ENCODE measurements at regions not wholly inside any gene's neighbourhood (a gene's known extent, or its start where the extent isn't known, plus 50 kb on each side); places are given as distances from the start of the nearest gene placed in this dataset.
"Not testable (repeated sequence)": the region's sequence is repeated elsewhere in the genome, so short reads cannot be mapped to it uniquely, and the experiment has no call there.

DNA sequence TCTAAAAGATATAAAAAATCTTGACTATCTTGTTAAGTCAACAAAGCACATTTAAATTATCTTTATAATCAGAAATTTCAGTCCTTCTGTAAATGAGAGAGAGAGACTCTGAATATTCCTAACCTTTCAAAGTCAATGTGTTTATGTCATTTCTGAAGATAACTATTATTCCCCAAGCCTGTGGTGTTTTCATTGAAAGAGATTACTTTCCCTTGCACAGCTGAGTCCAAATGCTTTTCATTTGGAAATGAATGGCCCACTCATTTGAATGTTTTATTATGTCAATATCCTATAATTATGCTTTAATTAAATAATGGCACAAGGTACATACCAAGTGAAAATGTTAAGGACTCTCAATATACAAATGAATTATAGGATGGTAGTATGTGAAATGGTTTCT, 680.0 kb upstream of the DPPA4 start:
- no peaks in the 10 kb centered on the region for H3K27me3 ChIP-seq
- TF ChIP-seq CTCF (IDR thresholded peaks at IDR 0.05), result no peak
- H3K4me3 ChIP-seq, result no peak overlapping the region
- H3K27ac ChIP-seq, result no peak overlapping the region
- no peak for FAIRE-seq
- intact Hi-C loops (cut with DNase I), result no loop called here
- H3K9me3 ChIP-seq, result no peaks in the 10 kb centered on the region
- no peaks in the 10 kb centered on the region for H3K36me3 ChIP-seq
- ATAC-seq, result no peak
- no peak for DNase-seq
- no peaks in the 10 kb centered on the region for H3K4me1 ChIP-seq

- DNase-seq, result no peak
- intact Hi-C loops (cut with DNase I), result no loop called here
- Histone ChIP-seq H3K27ac (no peak overlapping the region), H3K27me3 (no peaks in the 10 kb centered on the region), H3K9me3 (no peaks in the 10 kb centered on the region), H3K36me3 (no peaks in the 10 kb centered on the region), H3K4me3 (no peak overlapping the region), H3K4me1 (no peaks in the 10 kb centered on the region)
- no peak for FAIRE-seq
- no peak for TF ChIP-seq CTCF (IDR thresholded peaks at IDR 0.05)
- no peak for ATAC-seq
- 36 to 41% methylated on average over 1 of the region's 1 CpG for WGBS, 2 donors
Observed at GRCh38 chr3:110021659-110022058, 684.3 kb upstream of the DPPA4 start.

DNA sequence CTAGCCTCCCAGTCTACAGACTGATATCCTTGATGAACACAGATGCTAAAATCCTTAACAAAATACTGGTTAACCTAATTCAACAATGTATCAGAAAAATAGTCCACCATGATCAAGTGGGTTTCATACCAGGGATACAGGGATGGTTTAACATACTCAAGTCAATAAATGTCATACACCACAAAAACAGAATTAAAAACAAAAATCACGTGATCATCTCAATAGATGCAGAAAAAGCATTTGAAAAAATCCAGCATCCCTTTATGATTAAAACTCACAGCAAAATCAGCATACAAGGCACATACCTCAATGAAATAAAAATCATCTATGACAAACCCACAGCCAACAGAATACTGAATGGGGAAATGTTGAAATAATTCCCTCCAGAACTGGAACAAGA, 685.7 kb upstream of the DPPA4 start:
- FAIRE-seq; H3K4me3 ChIP-seq; intact Hi-C loops (cut with DNase I); H3K9me3 ChIP-seq; H3K27me3 ChIP-seq; DNase-seq; ATAC-seq; H3K27ac ChIP-seq; H3K4me1 ChIP-seq; H3K36me3 ChIP-seq: not testable (repeated sequence)
- 36 to 48% methylated on average over 1 of the region's 1 CpG for WGBS, 2 donors

DNA sequence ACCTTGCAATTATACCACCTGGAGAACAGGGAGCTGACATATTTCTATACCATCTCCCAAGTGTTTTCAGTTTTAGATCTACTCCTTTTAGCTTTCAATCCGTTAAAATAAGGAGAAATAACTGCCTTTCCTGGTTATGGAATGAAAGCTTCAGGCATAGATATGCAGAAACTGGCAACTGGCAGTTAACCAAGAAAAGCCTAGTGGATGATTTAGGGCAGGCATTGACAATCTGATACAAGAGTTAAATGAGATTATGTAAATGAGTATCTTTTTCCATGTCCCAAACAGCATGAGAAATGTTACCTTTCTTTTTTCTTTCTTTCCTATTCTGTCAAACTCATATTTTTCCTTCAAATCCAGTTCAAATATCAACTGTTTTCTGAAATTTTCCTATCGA, 689.1 kb upstream of the DPPA4 start:
- TF ChIP-seq CTCF (IDR thresholded peaks at IDR 0.05), result no peak
- H3K27ac ChIP-seq, result no peak overlapping the region
- no peak for DNase-seq

GRCh38 chr3:110027446-110028080, 690.2 kb upstream of the DPPA4 start:
- Histone ChIP-seq H3K9me3 (no peaks in the 10 kb centered on the region), H3K27ac (no peak overlapping the region), H3K27me3 (no peaks in the 10 kb centered on the region), H3K4me3 (no peak overlapping the region), H3K4me1 (no peaks in the 10 kb centered on the region), H3K36me3 (no peaks in the 10 kb centered on the region)
- no peak for FAIRE-seq
- intact Hi-C loops (cut with DNase I), result no loop called here
- DNase-seq, result no peak
- no peak for ATAC-seq
- WGBS, 2 donors, result 56 to 58% methylated on average over 4 of the region's 4 CpGs
- TF ChIP-seq CTCF (IDR thresholded peaks at IDR 0.05), result no peak

More for the DNA sequence above, 689.1 kb upstream of the DPPA4 start:
- Histone ChIP-seq H3K4me1 (no peaks in the 10 kb centered on the region), H3K9me3 (no peaks in the 10 kb centered on the region), H3K4me3 (no peak overlapping the region), H3K36me3 (no peaks in the 10 kb centered on the region), H3K27me3 (no peaks in the 10 kb centered on the region)
- ATAC-seq, result no peak
- 58 to 64% methylated on average over 2 of the region's 2 CpGs for WGBS, 2 donors
- no peak for FAIRE-seq
- intact Hi-C loops (cut with DNase I), result no loop called here

All from pancreas (tissue), 10 donors.